Spleen (tissue), 7 donors: ENCODE measurements at regions not wholly inside any gene's neighbourhood (a gene's known extent, or its start where the extent isn't known, plus 50 kb on each side); places are given as distances from the start of the nearest gene placed in this dataset.

ENCODE experiments used
- POLR2A ChIP-seq, 3 donors: fragments of 450-650 bp; IDR thresholded peaks; one replicate each; pipeline ENCODE4 v1.5.1; 2017; ENCODE audit warnings: antibody characterized with exemption in 3 of 3, mild to moderate bottlenecking in 1 of 3
- TF ChIP-seq, protein P1 (sequence below), 11 experiments: fragments of 200-600 bp in 7 of 11; fragments of 450-650 bp in 4 of 11; sonication (generic) in 4 of 11; IDR thresholded peaks in 8 of 11; conservative IDR thresholded peaks in 3 of 11; 1 replicate in 7 of 11; 2 replicates in 4 of 11; pipeline versions ENCODE4 v1.4.0 to v1.8.0; 2016 to 2021; ENCODE audit warnings: antibody characterized with exemption in 11 of 11, inconsistent platforms in 4 of 11, mild to moderate bottlenecking in 1 of 11
- donor health status: DM: no; HTN: no; CAD: no; lungs with moderate emphysema.
- donor health status: DM: no; HTN: no; CAD: no.
- donor health status: DM: no; HTN: no; CAD: no.

GRCh38 chr3:144487011-144487410 lies 515.4 kb downstream of the DIPK2A start:
- TF ChIP-seq, protein P1, sequence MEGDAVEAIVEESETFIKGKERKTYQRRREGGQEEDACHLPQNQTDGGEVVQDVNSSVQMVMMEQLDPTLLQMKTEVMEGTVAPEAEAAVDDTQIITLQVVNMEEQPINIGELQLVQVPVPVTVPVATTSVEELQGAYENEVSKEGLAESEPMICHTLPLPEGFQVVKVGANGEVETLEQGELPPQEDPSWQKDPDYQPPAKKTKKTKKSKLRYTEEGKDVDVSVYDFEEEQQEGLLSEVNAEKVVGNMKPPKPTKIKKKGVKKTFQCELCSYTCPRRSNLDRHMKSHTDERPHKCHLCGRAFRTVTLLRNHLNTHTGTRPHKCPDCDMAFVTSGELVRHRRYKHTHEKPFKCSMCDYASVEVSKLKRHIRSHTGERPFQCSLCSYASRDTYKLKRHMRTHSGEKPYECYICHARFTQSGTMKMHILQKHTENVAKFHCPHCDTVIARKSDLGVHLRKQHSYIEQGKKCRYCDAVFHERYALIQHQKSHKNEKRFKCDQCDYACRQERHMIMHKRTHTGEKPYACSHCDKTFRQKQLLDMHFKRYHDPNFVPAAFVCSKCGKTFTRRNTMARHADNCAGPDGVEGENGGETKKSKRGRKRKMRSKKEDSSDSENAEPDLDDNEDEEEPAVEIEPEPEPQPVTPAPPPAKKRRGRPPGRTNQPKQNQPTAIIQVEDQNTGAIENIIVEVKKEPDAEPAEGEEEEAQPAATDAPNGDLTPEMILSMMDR (IDR thresholded peaks at IDR 0.05 in 8 of 11, conservative IDR thresholded peaks at IDR 0.05 in 3 of 11), result no peak
- TF ChIP-seq POLR2A (IDR thresholded peaks at IDR 0.05), result no peak
